NCI-H226 (cell line): ENCODE measurements at regions not wholly inside any gene's neighbourhood (a gene's known extent, or its start where the extent isn't known, plus 50 kb on each side); places are given as distances from the start of the nearest gene placed in this dataset.

Experiments used
- DNase-seq: peaks from one replicate; pipeline ENCODE4 v3.0.0-alpha.2; 2015

GRCh38 chr18:54020156-54020745 lies 204.2 kb downstream of the MBD2 start:
- DNase-seq = no peak

- no peak for DNase-seq
Observed at GRCh38 chr18:54019641-54020040, 204.8 kb downstream of the MBD2 start.

GRCh38 chr18:54013452-54013851 lies 211.0 kb downstream of the MBD2 start:
- no peak for DNase-seq

GRCh38 chr18:54004828-54005227 lies 219.6 kb downstream of the MBD2 start:
- DNase-seq = peak; percentile 28

GRCh38 chr18:54003195-54003594 lies 221.3 kb downstream of the MBD2 start:
- DNase-seq = no peak

GRCh38 chr18:53997064-53997463 lies 227.4 kb downstream of the MBD2 start:
- no peak for DNase-seq

GRCh38 chr18:53994016-53994415 lies 230.5 kb downstream of the MBD2 start:
- no peak for DNase-seq

GRCh38 chr18:53991805-53992204 lies 232.7 kb downstream of the MBD2 start:
- peak; percentile 28 for DNase-seq

GRCh38 chr18:53991202-53991601 lies 233.3 kb downstream of the MBD2 start:
- DNase-seq = peak; percentile 86

- DNase-seq = no peak
Observed at GRCh38 chr18:53990485-53990884, 234.0 kb downstream of the MBD2 start.

GRCh38 chr18:53984021-53984420 lies 240.4 kb downstream of the MBD2 start:
- DNase-seq = peak; percentile 17

- DNase-seq = peak; percentile 31
Observed at GRCh38 chr18:53971331-53971730, 253.1 kb downstream of the MBD2 start.

- DNase-seq = no peak
Observed at GRCh38 chr18:53952700-53953099, 271.8 kb downstream of the MBD2 start.

- DNase-seq = no peak
Observed at GRCh38 chr18:53950545-53950944, 273.9 kb downstream of the MBD2 start.

GRCh38 chr18:53948991-53949390 lies 275.5 kb downstream of the MBD2 start:
- DNase-seq = no peak

GRCh38 chr18:53947092-53947640 lies 277.3 kb downstream of the MBD2 start:
- peak; percentile 33 for DNase-seq

- DNase-seq = peak; percentile 51
Observed at GRCh38 chr18:53946594-53946993, 277.9 kb downstream of the MBD2 start.

- DNase-seq = no peak
Observed at GRCh38 chr18:53944721-53945120, 279.7 kb downstream of the MBD2 start.

GRCh38 chr18:53943326-53943860 lies 281.1 kb downstream of the MBD2 start:
- peak; percentile 76 for DNase-seq

GRCh38 chr18:53941601-53942338 lies 282.7 kb downstream of the MBD2 start:
- DNase-seq = peak; percentile 68

- DNase-seq = no peak
Observed at GRCh38 chr18:53937037-53937436, 287.4 kb downstream of the MBD2 start.

- no peak for DNase-seq
Observed at GRCh38 chr18:53935803-53936202, 288.7 kb downstream of the MBD2 start.

GRCh38 chr18:53935399-53935798 lies 289.1 kb downstream of the MBD2 start:
- DNase-seq = no peak
